GM12878 (cell line): ENCODE measurements at regions not wholly inside any gene's neighbourhood (a gene's known extent, or its start where the extent isn't known, plus 50 kb on each side); places are given as distances from the start of the nearest gene placed in this dataset.

ENCODE experiments used
- BCL11A ChIP-seq: IDR thresholded peaks from 2 replicates; pipeline ENCODE4 v1.6.1; 2011; ENCODE audit warnings: low read depth, low read length
- HDAC2 ChIP-seq: fragments of 200-600 bp; sonication (generic); IDR thresholded peaks from 2 replicates; pipeline ENCODE4 v1.6.1; 2017
- MAX ChIP-seq: IDR thresholded peaks from 2 replicates; pipeline ENCODE4 v1.6.1; 2012; ENCODE audit warnings: low read depth, low read length, improper control_type of control experiment
- NKRF ChIP-seq: fragments of 450-650 bp; conservative IDR thresholded peaks from 2 replicates; pipeline ENCODE4 v1.6.1; 2017; ENCODE audit warnings: mild to moderate bottlenecking, moderate library complexity
- POLR2A ChIP-seq: IDR thresholded peaks from 2 replicates; pipeline ENCODE4 v1.6.1; 2011; ENCODE audit warnings: low read depth, mild to moderate bottlenecking, low read length
- RFX5 ChIP-seq: IDR thresholded peaks from 2 replicates; pipeline ENCODE4 v1.6.1; 2011; ENCODE audit warnings: low read depth, low read length, improper control_type of control experiment
- SMC3 ChIP-seq: IDR thresholded peaks from 2 replicates; pipeline ENCODE4 v1.6.1; 2011; ENCODE audit warnings: low read length, improper control_type of control experiment, borderline replicate concordance
- YY1 ChIP-seq: IDR thresholded peaks from 2 replicates; pipeline ENCODE4 v1.6.1; 2011; ENCODE audit warnings: low read depth, mild to moderate bottlenecking, low read length
- ZBTB40 ChIP-seq: fragments of 450-650 bp; IDR thresholded peaks from 2 replicates; pipeline ENCODE4 v1.6.1; 2016; ENCODE audit warnings: mild to moderate bottlenecking, moderate library complexity, borderline replicate concordance

- no peak for TF ChIP-seq NKRF
- no peak for TF ChIP-seq POLR2A
- TF ChIP-seq RFX5 = no peak
- TF ChIP-seq SMC3 = no peak
- TF ChIP-seq BCL11A = no peak
- no peak for TF ChIP-seq HDAC2
- TF ChIP-seq ZBTB40 = no peak
- TF ChIP-seq YY1 = no peak
- TF ChIP-seq MAX = no peak
These were observed 301.7 kb downstream of the RPS24 start for GRCh38 chr10:78335371-78335690.
